Fibroblast of lung (primary cell): ENCODE measurements at regions not wholly inside any gene's neighbourhood (a gene's known extent, or its start where the extent isn't known, plus 50 kb on each side); places are given as distances from the start of the nearest gene placed in this dataset.

Source experiments
- DNase-seq, 2 donors: peaks; one replicate each; pipeline versions ENCODE4 v3.0.0 to v3.0.0-alpha.2; 2010; ENCODE audit warnings: low read depth in 2 of 2
- H2AFZ ChIP-seq: 2 replicates; pipeline ENCODE4 v1.5.1; 2012; ENCODE audit warnings: low read length, control low read depth, inconsistent platforms
- H3K27ac ChIP-seq: 2 replicates; pipeline ENCODE4 v1.5.1; 2011; ENCODE audit warnings: low read length, control low read depth; ENCODE audit not compliant: insufficient read depth
- H3K27me3 ChIP-seq: 2 replicates; pipeline ENCODE4 v1.5.1; 2011; ENCODE audit warnings: mild to moderate bottlenecking, low read length; ENCODE audit not compliant: control insufficient read depth, insufficient read depth
- H3K36me3 ChIP-seq: 2 replicates; pipeline ENCODE4 v1.5.1; 2011; ENCODE audit warnings: low read length; ENCODE audit not compliant: control insufficient read depth, insufficient read depth
- H3K4me1 ChIP-seq: 2 replicates; pipeline ENCODE4 v1.5.1; 2011; ENCODE audit warnings: low read length; ENCODE audit not compliant: control insufficient read depth, insufficient read depth; ENCODE audit errors: extremely low read depth
- H3K4me2 ChIP-seq: 2 replicates; pipeline ENCODE4 v1.5.1; 2011; ENCODE audit warnings: low read length, control low read depth; ENCODE audit not compliant: insufficient read depth; ENCODE audit errors: extremely low read depth
- H3K4me3 ChIP-seq, 4 experiments: fragments of 200-600 bp in 1 of 4; sonication (generic) in 1 of 4; replicated peaks in 1 of 4; 2 replicates each; pipeline ENCODE4 v1.5.1; 2011 to 2016; ENCODE audit warnings: low read length in 4 of 4, low read depth in 3 of 4, mild to moderate bottlenecking in 3 of 4, control low read depth in 2 of 4, inconsistent platforms in 1 of 4, mixed read lengths in 1 of 4; ENCODE audit not compliant: insufficient read depth in 1 of 4; ENCODE audit errors: control extremely low read depth in 1 of 4
- H3K79me2 ChIP-seq: 2 replicates; pipeline ENCODE4 v1.5.1; 2012; ENCODE audit warnings: mild to moderate bottlenecking, low read length, inconsistent platforms; ENCODE audit not compliant: control insufficient read depth, insufficient read depth
- H3K9ac ChIP-seq: 2 replicates; pipeline ENCODE4 v1.5.1; 2011; ENCODE audit warnings: mild to moderate bottlenecking, low read length, control low read depth; ENCODE audit not compliant: insufficient read depth
- H3K9me3 ChIP-seq: 2 replicates; pipeline ENCODE4 v1.5.1; 2012; ENCODE audit warnings: low read depth, low read length; ENCODE audit not compliant: control insufficient read depth, insufficient read depth
- H4K20me1 ChIP-seq: 2 replicates; pipeline ENCODE4 v1.5.1; 2011; ENCODE audit warnings: low read length; ENCODE audit not compliant: control insufficient read depth, insufficient read depth; ENCODE audit errors: extremely low read depth
- CTCF ChIP-seq, 2 donors: IDR thresholded peaks in 1 of 2; conservative IDR thresholded peaks in 1 of 2; 1 replicate in 1 of 2; 2 replicates in 1 of 2; pipeline ENCODE4 v1.5.1; 2011 to 2012; ENCODE audit warnings: low read length in 2 of 2, control low read depth in 1 of 2, inconsistent platforms in 1 of 2, low read depth in 1 of 2, mild to moderate bottlenecking in 1 of 2
- EZH2 ChIP-seq: IDR thresholded peaks from 2 replicates; pipeline ENCODE4 v1.5.1; 2012; ENCODE audit warnings: low read length, control low read depth, mild to moderate bottlenecking; ENCODE audit errors: missing control alignments

GRCh38 chr13:24995225-24995804, 100.6 kb upstream of the PABPC3 start:
- H3K9me3 ChIP-seq, result no peaks in the 10 kb centered on the region
- no peaks in the 10 kb centered on the region for H3K4me1 ChIP-seq
- no peak overlapping the region for H3K4me3 ChIP-seq
- H2AFZ ChIP-seq, result no peak overlapping the region
- H3K27ac ChIP-seq, result no peak overlapping the region
- H3K79me2 ChIP-seq, result no peaks in the 10 kb centered on the region
- no peaks in the 10 kb centered on the region for H3K27me3 ChIP-seq
- H4K20me1 ChIP-seq, result no peaks in the 10 kb centered on the region
- TF ChIP-seq CTCF (conservative IDR thresholded peaks at IDR 0.05 in 1 of 2, IDR thresholded peaks at IDR 0.05 in 1 of 2; ENCODE audit: low read depth in 1 of 2, low read length in 2 of 2) (peak; percentile 85 to 91), EZH2 (no peak)
- no peak overlapping the region for H3K9ac ChIP-seq
- H3K36me3 ChIP-seq, result no peaks in the 10 kb centered on the region
- H3K4me2 ChIP-seq, result no peak overlapping the region
- DNase-seq, result peak; percentile 72 to 89

- Histone ChIP-seq H3K79me2 (no peaks in the 10 kb centered on the region), H3K9me3 (no peaks in the 10 kb centered on the region), H2AFZ (no peak overlapping the region), H3K27me3 (no peaks in the 10 kb centered on the region), H3K4me1 (no peaks in the 10 kb centered on the region), H3K27ac (no peak overlapping the region), H3K9ac (no peak overlapping the region), H4K20me1 (no peaks in the 10 kb centered on the region), H3K4me2 (no peak overlapping the region), H3K36me3 (no peaks in the 10 kb centered on the region), H3K4me3 (no peak overlapping the region)
- TF ChIP-seq EZH2 (no peak), CTCF (conservative IDR thresholded peaks at IDR 0.05 in 1 of 2, IDR thresholded peaks at IDR 0.05 in 1 of 2; ENCODE audit: low read depth in 1 of 2, low read length in 2 of 2) (peak; percentile 52 to 71)
- DNase-seq, result peak; percentile 14 to 45
These were observed 98.5 kb upstream of the PABPC3 start for GRCh38 chr13:24997367-24997967.

GRCh38 chr13:24998433-24998832, 97.5 kb upstream of the PABPC3 start:
- no peak overlapping the region for H3K4me2 ChIP-seq
- TF ChIP-seq EZH2 (no peak), CTCF (conservative IDR thresholded peaks at IDR 0.05 in 1 of 2, IDR thresholded peaks at IDR 0.05 in 1 of 2; ENCODE audit: low read depth in 1 of 2, low read length in 2 of 2) (no peak)

More at GRCh38 chr13:24998433-24998832, 97.5 kb upstream of the PABPC3 start:
- no peak overlapping the region for H3K9ac ChIP-seq
- DNase-seq, result no peak
- H4K20me1 ChIP-seq, result no peaks in the 10 kb centered on the region
- H3K4me1 ChIP-seq, result no peaks in the 10 kb centered on the region
- no peaks in the 10 kb centered on the region for H3K9me3 ChIP-seq
- H3K4me3 ChIP-seq, result no peak overlapping the region
- H3K36me3 ChIP-seq, result no peaks in the 10 kb centered on the region
- H2AFZ ChIP-seq, result no peak overlapping the region
- no peaks in the 10 kb centered on the region for H3K79me2 ChIP-seq
- H3K27ac ChIP-seq, result no peak overlapping the region
- no peaks in the 10 kb centered on the region for H3K27me3 ChIP-seq
